ENCODE measurements at regions not wholly inside any gene's neighbourhood (a gene's known extent, or its start where the extent isn't known, plus 50 kb on each side); places are given as distances from the start of the nearest gene placed in this dataset.

DNA sequence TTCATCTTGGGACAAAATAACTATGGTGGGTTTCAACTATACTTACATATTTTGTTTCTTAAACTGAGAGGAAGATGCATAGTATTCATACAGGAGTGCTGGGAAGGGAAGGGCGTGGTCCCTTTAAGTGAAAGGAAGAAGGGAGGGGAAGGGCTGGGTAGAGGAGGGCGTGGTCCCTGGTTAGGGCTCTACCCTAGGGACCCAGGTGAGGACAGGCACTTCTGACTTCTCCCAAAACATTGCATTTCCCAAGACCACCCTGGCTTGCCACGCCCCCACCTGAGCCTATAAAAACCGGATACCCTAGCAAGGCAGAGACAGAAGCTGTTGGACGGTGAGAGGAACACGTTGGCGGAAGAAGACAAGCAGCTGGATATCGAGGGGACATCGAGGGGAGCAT, 157.6 kb upstream of the PLXNA4 start:
- no peak for TF ChIP-seq OSR1 (CRISPR knock-in tag; IDR thresholded peaks at IDR 0.05)
- no peak for TF ChIP-seq ZFP30 (CRISPR knock-in tag; IDR thresholded peaks at IDR 0.05)
- TF ChIP-seq ZNF8 (CRISPR knock-in tag; IDR thresholded peaks at IDR 0.05), result no peak
- TF ChIP-seq ESRRG (CRISPR knock-in tag; IDR thresholded peaks at IDR 0.05), result no peak
- TF ChIP-seq ISL1 (CRISPR knock-in tag; IDR thresholded peaks at IDR 0.05), result no peak
- TF ChIP-seq ZNF565 (CRISPR knock-in tag; conservative IDR thresholded peaks at IDR 0.05; ENCODE audit: low read depth), result no peak
- no peak for TF ChIP-seq CSDC2 (CRISPR knock-in tag; IDR thresholded peaks at IDR 0.05)
- TF ChIP-seq BACH2 (CRISPR knock-in tag; IDR thresholded peaks at IDR 0.05; ENCODE audit: borderline replicate concordance), result no peak
- TF ChIP-seq, protein P1, sequence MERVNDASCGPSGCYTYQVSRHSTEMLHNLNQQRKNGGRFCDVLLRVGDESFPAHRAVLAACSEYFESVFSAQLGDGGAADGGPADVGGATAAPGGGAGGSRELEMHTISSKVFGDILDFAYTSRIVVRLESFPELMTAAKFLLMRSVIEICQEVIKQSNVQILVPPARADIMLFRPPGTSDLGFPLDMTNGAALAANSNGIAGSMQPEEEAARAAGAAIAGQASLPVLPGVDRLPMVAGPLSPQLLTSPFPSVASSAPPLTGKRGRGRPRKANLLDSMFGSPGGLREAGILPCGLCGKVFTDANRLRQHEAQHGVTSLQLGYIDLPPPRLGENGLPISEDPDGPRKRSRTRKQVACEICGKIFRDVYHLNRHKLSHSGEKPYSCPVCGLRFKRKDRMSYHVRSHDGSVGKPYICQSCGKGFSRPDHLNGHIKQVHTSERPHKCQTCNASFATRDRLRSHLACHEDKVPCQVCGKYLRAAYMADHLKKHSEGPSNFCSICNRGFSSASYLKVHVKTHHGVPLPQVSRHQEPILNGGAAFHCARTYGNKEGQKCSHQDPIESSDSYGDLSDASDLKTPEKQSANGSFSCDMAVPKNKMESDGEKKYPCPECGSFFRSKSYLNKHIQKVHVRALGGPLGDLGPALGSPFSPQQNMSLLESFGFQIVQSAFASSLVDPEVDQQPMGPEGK (CRISPR knock-in tag; IDR thresholded peaks at IDR 0.05; ENCODE audit: borderline replicate concordance), result no peak
- TF ChIP-seq, protein P2, sequence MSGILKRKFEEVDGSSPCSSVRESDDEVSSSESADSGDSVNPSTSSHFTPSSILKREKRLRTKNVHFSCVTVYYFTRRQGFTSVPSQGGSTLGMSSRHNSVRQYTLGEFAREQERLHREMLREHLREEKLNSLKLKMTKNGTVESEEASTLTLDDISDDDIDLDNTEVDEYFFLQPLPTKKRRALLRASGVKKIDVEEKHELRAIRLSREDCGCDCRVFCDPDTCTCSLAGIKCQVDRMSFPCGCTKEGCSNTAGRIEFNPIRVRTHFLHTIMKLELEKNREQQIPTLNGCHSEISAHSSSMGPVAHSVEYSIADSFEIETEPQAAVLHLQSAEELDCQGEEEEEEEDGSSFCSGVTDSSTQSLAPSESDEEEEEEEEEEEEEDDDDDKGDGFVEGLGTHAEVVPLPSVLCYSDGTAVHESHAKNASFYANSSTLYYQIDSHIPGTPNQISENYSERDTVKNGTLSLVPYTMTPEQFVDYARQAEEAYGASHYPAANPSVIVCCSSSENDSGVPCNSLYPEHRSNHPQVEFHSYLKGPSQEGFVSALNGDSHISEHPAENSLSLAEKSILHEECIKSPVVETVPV (CRISPR knock-in tag; IDR thresholded peaks at IDR 0.05), result no peak
- no peak for TF ChIP-seq GLIS3 (CRISPR knock-in tag; IDR thresholded peaks at IDR 0.05)
- TF ChIP-seq, protein P3, sequence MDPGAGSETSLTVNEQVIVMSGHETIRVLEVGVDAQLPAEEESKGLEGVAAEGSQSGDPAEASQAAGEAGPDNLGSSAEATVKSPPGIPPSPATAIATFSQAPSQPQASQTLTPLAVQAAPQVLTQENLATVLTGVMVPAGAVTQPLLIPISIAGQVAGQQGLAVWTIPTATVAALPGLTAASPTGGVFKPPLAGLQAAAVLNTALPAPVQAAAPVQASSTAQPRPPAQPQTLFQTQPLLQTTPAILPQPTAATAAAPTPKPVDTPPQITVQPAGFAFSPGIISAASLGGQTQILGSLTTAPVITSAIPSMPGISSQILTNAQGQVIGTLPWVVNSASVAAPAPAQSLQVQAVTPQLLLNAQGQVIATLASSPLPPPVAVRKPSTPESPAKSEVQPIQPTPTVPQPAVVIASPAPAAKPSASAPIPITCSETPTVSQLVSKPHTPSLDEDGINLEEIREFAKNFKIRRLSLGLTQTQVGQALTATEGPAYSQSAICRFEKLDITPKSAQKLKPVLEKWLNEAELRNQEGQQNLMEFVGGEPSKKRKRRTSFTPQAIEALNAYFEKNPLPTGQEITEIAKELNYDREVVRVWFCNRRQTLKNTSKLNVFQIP (CRISPR knock-in tag; IDR thresholded peaks at IDR 0.05; ENCODE audit: borderline replicate concordance, low read depth), result no peak
- TF ChIP-seq SNAI2 (CRISPR knock-in tag; IDR thresholded peaks at IDR 0.05), result no peak
- TF ChIP-seq RARB (CRISPR knock-in tag; IDR thresholded peaks at IDR 0.05), result no peak
- TF ChIP-seq, protein P4, sequence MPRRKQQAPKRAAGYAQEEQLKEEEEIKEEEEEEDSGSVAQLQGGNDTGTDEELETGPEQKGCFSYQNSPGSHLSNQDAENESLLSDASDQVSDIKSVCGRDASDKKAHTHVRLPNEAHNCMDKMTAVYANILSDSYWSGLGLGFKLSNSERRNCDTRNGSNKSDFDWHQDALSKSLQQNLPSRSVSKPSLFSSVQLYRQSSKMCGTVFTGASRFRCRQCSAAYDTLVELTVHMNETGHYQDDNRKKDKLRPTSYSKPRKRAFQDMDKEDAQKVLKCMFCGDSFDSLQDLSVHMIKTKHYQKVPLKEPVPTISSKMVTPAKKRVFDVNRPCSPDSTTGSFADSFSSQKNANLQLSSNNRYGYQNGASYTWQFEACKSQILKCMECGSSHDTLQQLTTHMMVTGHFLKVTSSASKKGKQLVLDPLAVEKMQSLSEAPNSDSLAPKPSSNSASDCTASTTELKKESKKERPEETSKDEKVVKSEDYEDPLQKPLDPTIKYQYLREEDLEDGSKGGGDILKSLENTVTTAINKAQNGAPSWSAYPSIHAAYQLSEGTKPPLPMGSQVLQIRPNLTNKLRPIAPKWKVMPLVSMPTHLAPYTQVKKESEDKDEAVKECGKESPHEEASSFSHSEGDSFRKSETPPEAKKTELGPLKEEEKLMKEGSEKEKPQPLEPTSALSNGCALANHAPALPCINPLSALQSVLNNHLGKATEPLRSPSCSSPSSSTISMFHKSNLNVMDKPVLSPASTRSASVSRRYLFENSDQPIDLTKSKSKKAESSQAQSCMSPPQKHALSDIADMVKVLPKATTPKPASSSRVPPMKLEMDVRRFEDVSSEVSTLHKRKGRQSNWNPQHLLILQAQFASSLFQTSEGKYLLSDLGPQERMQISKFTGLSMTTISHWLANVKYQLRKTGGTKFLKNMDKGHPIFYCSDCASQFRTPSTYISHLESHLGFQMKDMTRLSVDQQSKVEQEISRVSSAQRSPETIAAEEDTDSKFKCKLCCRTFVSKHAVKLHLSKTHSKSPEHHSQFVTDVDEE (CRISPR knock-in tag; IDR thresholded peaks at IDR 0.05), result no peak
- TF ChIP-seq ZFP3 (CRISPR knock-in tag; IDR thresholded peaks at IDR 0.05), result no peak
- TF ChIP-seq ZC3H10 (CRISPR knock-in tag; IDR thresholded peaks at IDR 0.05), result no peak
- no peak for ATAC-seq

DNA sequence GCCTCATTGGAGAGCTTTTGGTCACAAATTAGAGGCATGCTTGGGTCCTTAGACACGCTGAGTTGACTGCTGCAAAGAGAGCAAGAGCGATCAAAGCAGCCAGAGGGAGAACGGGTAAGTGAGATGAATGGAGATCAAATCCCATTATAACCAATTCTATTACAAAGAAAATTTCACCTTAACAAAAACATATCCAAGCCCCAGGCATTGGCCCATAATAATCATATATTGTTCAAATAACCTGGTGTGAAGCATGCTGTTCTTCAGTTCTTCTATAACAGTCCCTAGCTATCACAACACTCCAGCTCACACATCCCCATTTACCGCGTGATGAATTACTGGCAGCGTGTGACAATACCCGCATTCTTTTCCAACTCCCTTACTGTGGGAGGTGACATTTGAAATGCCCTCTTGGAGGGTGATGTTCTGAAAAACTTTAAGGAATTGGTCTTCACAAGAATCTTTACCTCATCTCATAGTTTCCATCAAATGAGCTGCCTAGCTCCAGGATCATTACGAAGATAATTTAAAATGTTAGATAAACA, 156.1 kb upstream of the PLXNA4 start:
- no peak for ATAC-seq
- TF ChIP-seq, protein P2 (CRISPR knock-in tag; IDR thresholded peaks at IDR 0.05), result no peak
- TF ChIP-seq ZNF70 (CRISPR knock-in tag; IDR thresholded peaks at IDR 0.05) (no peak), CSDC2 (CRISPR knock-in tag; IDR thresholded peaks at IDR 0.05) (no peak), TCF4 (CRISPR knock-in tag; IDR thresholded peaks at IDR 0.05; ENCODE audit: borderline replicate concordance) (no peak), ZNF8 (CRISPR knock-in tag; IDR thresholded peaks at IDR 0.05) (no peak), PPARA (CRISPR knock-in tag; IDR thresholded peaks at IDR 0.05; ENCODE audit: borderline replicate concordance) (no peak), ARNTL (CRISPR knock-in tag; IDR thresholded peaks at IDR 0.05; ENCODE audit: borderline replicate concordance, low read depth) (no peak), SNAI2 (CRISPR knock-in tag; IDR thresholded peaks at IDR 0.05) (no peak), BACH2 (CRISPR knock-in tag; IDR thresholded peaks at IDR 0.05; ENCODE audit: borderline replicate concordance) (no peak), ESRRG (CRISPR knock-in tag; IDR thresholded peaks at IDR 0.05) (no peak), TOX (CRISPR knock-in tag; IDR thresholded peaks at IDR 0.05; ENCODE audit: borderline replicate concordance) (no peak), RARB (CRISPR knock-in tag; IDR thresholded peaks at IDR 0.05) (no peak), ZFP3 (CRISPR knock-in tag; IDR thresholded peaks at IDR 0.05) (no peak), ISL1 (CRISPR knock-in tag; IDR thresholded peaks at IDR 0.05) (no peak), ZNF565 (CRISPR knock-in tag; conservative IDR thresholded peaks at IDR 0.05; ENCODE audit: low read depth) (no peak)
- TF ChIP-seq, protein P3 (CRISPR knock-in tag; IDR thresholded peaks at IDR 0.05; ENCODE audit: borderline replicate concordance, low read depth), result no peak
- TF ChIP-seq, protein P5, sequence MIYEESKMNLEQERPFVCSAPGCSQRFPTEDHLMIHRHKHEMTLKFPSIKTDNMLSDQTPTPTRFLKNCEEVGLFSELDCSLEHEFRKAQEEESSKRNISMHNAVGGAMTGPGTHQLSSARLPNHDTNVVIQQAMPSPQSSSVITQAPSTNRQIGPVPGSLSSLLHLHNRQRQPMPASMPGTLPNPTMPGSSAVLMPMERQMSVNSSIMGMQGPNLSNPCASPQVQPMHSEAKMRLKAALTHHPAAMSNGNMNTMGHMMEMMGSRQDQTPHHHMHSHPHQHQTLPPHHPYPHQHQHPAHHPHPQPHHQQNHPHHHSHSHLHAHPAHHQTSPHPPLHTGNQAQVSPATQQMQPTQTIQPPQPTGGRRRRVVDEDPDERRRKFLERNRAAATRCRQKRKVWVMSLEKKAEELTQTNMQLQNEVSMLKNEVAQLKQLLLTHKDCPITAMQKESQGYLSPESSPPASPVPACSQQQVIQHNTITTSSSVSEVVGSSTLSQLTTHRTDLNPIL (CRISPR knock-in tag; IDR thresholded peaks at IDR 0.05; ENCODE audit: low read depth), result no peak
